Muscle layer of colon (tissue), 2 donors: ENCODE measurements at regions not wholly inside any gene's neighbourhood (a gene's known extent, or its start where the extent isn't known, plus 50 kb on each side); places are given as distances from the start of the nearest gene placed in this dataset.
"Not testable (repeated sequence)": the region's sequence is repeated elsewhere in the genome, so short reads cannot be mapped to it uniquely, and the experiment has no call there.

Experiments
- H3K27ac ChIP-seq: one replicate; pipeline ENCODE4 v1.7.0; 2013; ENCODE audit warnings: low read depth, mild to moderate bottlenecking, low read length, moderate library complexity
- H3K27me3 ChIP-seq, 2 donors: one replicate each; pipeline ENCODE4 v1.7.0; 2013; ENCODE audit warnings: low read length in 2 of 2, mild to moderate bottlenecking in 2 of 2; ENCODE audit not compliant: insufficient read depth in 2 of 2, control insufficient read depth in 1 of 2
- H3K36me3 ChIP-seq: one replicate; pipeline ENCODE4 v1.7.0; 2013; ENCODE audit warnings: mild to moderate bottlenecking, low read length; ENCODE audit not compliant: insufficient read depth
- H3K4me1 ChIP-seq: one replicate; pipeline ENCODE4 v1.7.0; 2013; ENCODE audit warnings: mild to moderate bottlenecking, low read length; ENCODE audit not compliant: insufficient read depth
- H3K4me3 ChIP-seq, 2 donors: one replicate each; pipeline ENCODE4 v1.7.0; 2013; ENCODE audit warnings: low read length in 2 of 2, low read depth in 1 of 2, mild to moderate bottlenecking in 1 of 2, moderate library complexity in 1 of 2
- H3K9ac ChIP-seq: one replicate; pipeline ENCODE4 v1.7.0; 2013; ENCODE audit warnings: low read length
- H3K9me3 ChIP-seq: one replicate; pipeline ENCODE4 v1.7.0; 2013; ENCODE audit warnings: mild to moderate bottlenecking, low read length
- donor health status: abdominal sarcoma.
- donor health status: Adenocarcinoma of cecum.

GRCh38 chr3:152213203-152213602 lies 55.5 kb upstream of the MBNL1 start:
- no peak overlapping the region for H3K4me3 ChIP-seq
- H3K27ac ChIP-seq, result peak overlapping the region; percentile 18
- H3K27me3 ChIP-seq, result no peaks in the 10 kb centered on the region
- H3K9ac ChIP-seq, result no peak overlapping the region
- H3K4me1 ChIP-seq, result peaks cover 26% of the 10 kb centered on the region
- no peaks in the 10 kb centered on the region for H3K36me3 ChIP-seq
- no peaks in the 10 kb centered on the region for H3K9me3 ChIP-seq

- Histone ChIP-seq H3K27me3 (no peaks in the 10 kb centered on the region), H3K9ac (no peak overlapping the region), H3K4me3 (no peak overlapping the region), H3K27ac (no peak overlapping the region), H3K9me3 (no peaks in the 10 kb centered on the region), H3K4me1 (peaks cover 33% of the 10 kb centered on the region), H3K36me3 (no peaks in the 10 kb centered on the region)
These were observed 54.8 kb upstream of the MBNL1 start for GRCh38 chr3:152213938-152214337.

- peaks cover 42% of the 10 kb centered on the region for H3K4me1 ChIP-seq
These were observed 51.5 kb upstream of the MBNL1 start for GRCh38 chr3:152216960-152217865.

GRCh38 chr3:152218602-152219001 lies 50.1 kb upstream of the MBNL1 start:
- Histone ChIP-seq H3K9me3 (no peaks in the 10 kb centered on the region), H3K27me3 (no peaks in the 10 kb centered on the region), H3K27ac (peak overlapping the region; percentile 54), H3K9ac (no peak overlapping the region), H3K4me3 (peak overlapping the region in 1 of 2 donors; percentile 12), H3K36me3 (no peaks in the 10 kb centered on the region), H3K4me1 (peaks cover 41% of the 10 kb centered on the region)

More at GRCh38 chr3:152216960-152217865, 51.5 kb upstream of the MBNL1 start:
- not testable (repeated sequence) for H3K4me3 ChIP-seq, H3K9ac ChIP-seq, H3K9me3 ChIP-seq, H3K27me3 ChIP-seq, H3K36me3 ChIP-seq
- H3K27ac ChIP-seq, result peak overlapping the region; percentile 24
